Neuronal stem cell (in vitro differentiated cells): ENCODE measurements at regions not wholly inside any gene's neighbourhood (a gene's known extent, or its start where the extent isn't known, plus 50 kb on each side); places are given as distances from the start of the nearest gene placed in this dataset.
A peak's percentile ranks its signal among the peaks of the same experiment; 100 is the strongest.

ENCODE experiments used
- DNase-seq: peaks from one replicate; pipeline ENCODE4 v3.0.0-alpha.2; 2013; ENCODE audit warnings: low spot score
- H2AFZ ChIP-seq: one replicate; pipeline ENCODE4 v1.6.1; 2013; ENCODE audit warnings: mild to moderate bottlenecking, low read length, inconsistent platforms
- H2AK5ac ChIP-seq: 2 replicates; pipeline ENCODE4 v1.6.1; 2013; ENCODE audit warnings: low read depth, mild to moderate bottlenecking, inconsistent platforms, low read length, moderate library complexity, mixed read lengths
- H2BK120ac ChIP-seq: 2 replicates; pipeline ENCODE4 v1.6.1; 2013; ENCODE audit warnings: low read depth, mild to moderate bottlenecking, inconsistent platforms, low read length, moderate library complexity, mixed read lengths
- H2BK12ac ChIP-seq: one replicate; pipeline ENCODE4 v1.6.1; 2013; ENCODE audit warnings: low read length, inconsistent platforms
- H2BK15ac ChIP-seq: 2 replicates; pipeline ENCODE4 v1.6.1; 2013; ENCODE audit warnings: mild to moderate bottlenecking, low read length, inconsistent platforms, mixed read lengths
- H2BK5ac ChIP-seq: one replicate; pipeline ENCODE4 v1.6.1; 2013; ENCODE audit warnings: inconsistent platforms, mild to moderate bottlenecking, low read length, moderate library complexity
- H3K14ac ChIP-seq: one replicate; pipeline ENCODE4 v1.6.1; 2013; ENCODE audit warnings: low read length, inconsistent platforms
- H3K18ac ChIP-seq: 2 replicates; pipeline ENCODE4 v1.6.1; 2013; ENCODE audit warnings: low read length, inconsistent platforms
- H3K23ac ChIP-seq: 2 replicates; pipeline ENCODE4 v1.6.1; 2013; ENCODE audit warnings: low read depth, mild to moderate bottlenecking, mixed read lengths, low read length, inconsistent platforms; ENCODE audit not compliant: poor library complexity
- H3K27ac ChIP-seq: replicated peaks from 3 replicates; pipeline ENCODE4 v1.5.1; 2013; ENCODE audit warnings: low read length, inconsistent platforms
- H3K27me3 ChIP-seq, 3 experiments: 2 replicates each; pipeline ENCODE4 v1.6.1; 2013; ENCODE audit warnings: low read length in 3 of 3, mild to moderate bottlenecking in 2 of 3, inconsistent platforms in 1 of 3, low read depth in 1 of 3, mixed read lengths in 1 of 3, moderate library complexity in 1 of 3; ENCODE audit not compliant: control insufficient read depth in 3 of 3, insufficient read depth in 3 of 3
- H3K36me3 ChIP-seq, 2 donors: replicated peaks in 1 of 2; 2 replicates each; pipeline ENCODE4 v1.6.1; 2013; ENCODE audit warnings: low read length in 2 of 2; ENCODE audit not compliant: control insufficient read depth in 2 of 2, insufficient read depth in 2 of 2
- H3K4ac ChIP-seq: 2 replicates; pipeline ENCODE4 v1.6.1; 2013; ENCODE audit warnings: inconsistent platforms, mild to moderate bottlenecking, low read length, moderate library complexity
- H3K4me1 ChIP-seq, 2 donors: 1 replicate in 1 of 2; 2 replicates in 1 of 2; pipeline ENCODE4 v1.6.1; 2013; ENCODE audit warnings: low read length in 2 of 2, low read depth in 1 of 2; ENCODE audit not compliant: control insufficient read depth in 2 of 2, insufficient read depth in 1 of 2
- H3K4me2 ChIP-seq: one replicate; pipeline ENCODE4 v1.6.1; 2013; ENCODE audit warnings: mild to moderate bottlenecking, low read length, inconsistent platforms; ENCODE audit not compliant: insufficient read depth, poor library complexity, severe bottlenecking
- H3K4me3 ChIP-seq, 2 donors: 2 replicates each; pipeline ENCODE4 v1.5.1; 2013; ENCODE audit warnings: low read length in 2 of 2, mild to moderate bottlenecking in 2 of 2, inconsistent platforms in 1 of 2, moderate library complexity in 1 of 2
- H3K79me1 ChIP-seq: one replicate; pipeline ENCODE4 v1.6.1; 2013; ENCODE audit warnings: low read depth, mild to moderate bottlenecking, inconsistent platforms, low read length, moderate library complexity
- H3K9ac ChIP-seq: one replicate; pipeline ENCODE4 v1.6.1; 2013; ENCODE audit warnings: mild to moderate bottlenecking, low read depth, low read length, inconsistent platforms; ENCODE audit not compliant: poor library complexity
- H3K9me3 ChIP-seq, 2 donors: replicated peaks in 1 of 2; 2 replicates each; pipeline versions ENCODE3 to v1.6.1; 2013; ENCODE audit warnings: low read length in 2 of 2, mild to moderate bottlenecking in 2 of 2, inconsistent platforms in 1 of 2, low read depth in 1 of 2, mixed read lengths in 1 of 2, moderate library complexity in 1 of 2; ENCODE audit not compliant: control insufficient read depth in 2 of 2, insufficient read depth in 1 of 2
- H4K8ac ChIP-seq: one replicate; pipeline ENCODE4 v1.6.1; 2013; ENCODE audit warnings: low read depth, mild to moderate bottlenecking, inconsistent platforms, low read length, moderate library complexity
- H4K91ac ChIP-seq: one replicate; pipeline ENCODE4 v1.6.1; 2013; ENCODE audit warnings: low read length, low read depth, mild to moderate bottlenecking, inconsistent platforms; ENCODE audit not compliant: poor library complexity
- WGBS, 2 donors: extraction: QIAGEN DNeasy Blood & Tissue Kit; methylation state at CpG; one replicate each; pipeline ENCODE4 v1.1.7; 2013; ENCODE audit warnings: missing lambda C conversion rate in 2 of 2, mixed read lengths in 1 of 2; ENCODE audit not compliant: insufficient read length in 2 of 2, insufficient replicate concordance in 1 of 2; ENCODE audit errors: extremely low coverage in 2 of 2; 5-methylcytosine and 5-hydroxymethylcytosine counted together

GRCh38 chr13:39263033-39263432 is 224.8 kb downstream of the NHLRC3 start:
- no peak overlapping the region for H3K27ac ChIP-seq
- H2AFZ ChIP-seq = no peak overlapping the region
- DNase-seq = peak; percentile 31
- no peak overlapping the region for H2BK5ac ChIP-seq
- H2AK5ac ChIP-seq = no peak overlapping the region
- no peak overlapping the region for H3K14ac ChIP-seq
- H3K79me1 ChIP-seq = no peaks in the 10 kb centered on the region
- H2BK15ac ChIP-seq = no peak overlapping the region
- H2BK12ac ChIP-seq = no peak overlapping the region
- WGBS, 2 donors = no CpG with 5 or more reads among the region's 1 CpG
- H3K4me1 ChIP-seq = peaks cover 0 to 2% of the 10 kb centered on the region in 2 donors
- H3K27me3 ChIP-seq = no peaks in the 10 kb centered on the region
- no peak overlapping the region for H3K18ac ChIP-seq
- no peak overlapping the region for H3K23ac ChIP-seq
- H3K4me3 ChIP-seq = no peak overlapping the region
- H3K9me3 ChIP-seq = peaks cover 0 to 18% of the 10 kb centered on the region in 2 donors
- H3K4me2 ChIP-seq = no peak overlapping the region
- H3K4ac ChIP-seq = no peak overlapping the region
- no peak overlapping the region for H2BK120ac ChIP-seq
- H4K91ac ChIP-seq = no peak overlapping the region
- no peaks in the 10 kb centered on the region for H3K36me3 ChIP-seq
- no peak overlapping the region for H4K8ac ChIP-seq
- H3K9ac ChIP-seq = no peak overlapping the region

GRCh38 chr13:39263531-39263930 is 225.3 kb downstream of the NHLRC3 start:
- H4K91ac ChIP-seq = no peak overlapping the region
- H4K8ac ChIP-seq = no peak overlapping the region
- no peak overlapping the region for H3K18ac ChIP-seq
- no peaks in the 10 kb centered on the region for H3K36me3 ChIP-seq
- no peak overlapping the region for H3K14ac ChIP-seq
- H2AK5ac ChIP-seq = no peak overlapping the region
- H2BK120ac ChIP-seq = no peak overlapping the region
- no peak overlapping the region for H2AFZ ChIP-seq
- peaks cover 0 to 2% of the 10 kb centered on the region in 2 donors for H3K4me1 ChIP-seq
- no peak overlapping the region for H3K23ac ChIP-seq
- H3K27me3 ChIP-seq = no peaks in the 10 kb centered on the region
- H3K27ac ChIP-seq = no peak overlapping the region
- H3K4ac ChIP-seq = no peak overlapping the region
- H3K9me3 ChIP-seq = peaks cover 0 to 18% of the 10 kb centered on the region in 2 donors
- H3K9ac ChIP-seq = no peak overlapping the region
- DNase-seq = no peak
- H3K4me3 ChIP-seq = no peak overlapping the region
- no peaks in the 10 kb centered on the region for H3K79me1 ChIP-seq
- H2BK15ac ChIP-seq = no peak overlapping the region
- H2BK5ac ChIP-seq = no peak overlapping the region
- no peak overlapping the region for H3K4me2 ChIP-seq
- WGBS, 2 donors = no CpG with 5 or more reads among the region's 2 CpGs
- no peak overlapping the region for H2BK12ac ChIP-seq

- H2AK5ac ChIP-seq = no peak overlapping the region
- no peak overlapping the region for H3K9ac ChIP-seq
- H3K27me3 ChIP-seq = no peaks in the 10 kb centered on the region
- no peak overlapping the region for H2BK15ac ChIP-seq
- DNase-seq = no peak
- H2AFZ ChIP-seq = no peak overlapping the region
- H3K36me3 ChIP-seq = no peaks in the 10 kb centered on the region
- no peak overlapping the region for H3K4me2 ChIP-seq
- H3K79me1 ChIP-seq = no peaks in the 10 kb centered on the region
- H4K8ac ChIP-seq = no peak overlapping the region
- no peak overlapping the region for H3K27ac ChIP-seq
- no peak overlapping the region for H2BK5ac ChIP-seq
- no peak overlapping the region for H3K23ac ChIP-seq
- H3K4me3 ChIP-seq = no peak overlapping the region
- no peak overlapping the region for H2BK120ac ChIP-seq
- no peak overlapping the region for H2BK12ac ChIP-seq
- no peak overlapping the region for H4K91ac ChIP-seq
- no peaks in the 10 kb centered on the region for H3K4me1 ChIP-seq
- H3K4ac ChIP-seq = no peak overlapping the region
- H3K18ac ChIP-seq = no peak overlapping the region
- H3K14ac ChIP-seq = no peak overlapping the region
- peaks cover 0 to 21% of the 10 kb centered on the region in 2 donors for H3K9me3 ChIP-seq
Measured at GRCh38 chr13:39266426-39266825, 228.2 kb downstream of the NHLRC3 start.

- no peak overlapping the region for H2BK12ac ChIP-seq
- no peak for DNase-seq
- peaks cover 0 to 21% of the 10 kb centered on the region in 2 donors for H3K9me3 ChIP-seq
- H4K8ac ChIP-seq = no peak overlapping the region
- H2BK120ac ChIP-seq = no peak overlapping the region
- no peak overlapping the region for H3K4me3 ChIP-seq
- no peak overlapping the region for H2AFZ ChIP-seq
- H3K4ac ChIP-seq = no peak overlapping the region
- H2BK15ac ChIP-seq = no peak overlapping the region
- no peaks in the 10 kb centered on the region for H3K36me3 ChIP-seq
- H4K91ac ChIP-seq = no peak overlapping the region
- H3K4me1 ChIP-seq = no peaks in the 10 kb centered on the region
- no peak overlapping the region for H3K4me2 ChIP-seq
- H3K27ac ChIP-seq = no peak overlapping the region
- no peak overlapping the region for H2BK5ac ChIP-seq
- H2AK5ac ChIP-seq = no peak overlapping the region
- no peak overlapping the region for H3K18ac ChIP-seq
- WGBS, 2 donors = no CpG with 5 or more reads among the region's 3 CpGs
- H3K14ac ChIP-seq = no peak overlapping the region
- H3K9ac ChIP-seq = no peak overlapping the region
- no peaks in the 10 kb centered on the region for H3K27me3 ChIP-seq
- H3K79me1 ChIP-seq = no peaks in the 10 kb centered on the region
- H3K23ac ChIP-seq = no peak overlapping the region
Measured at GRCh38 chr13:39268398-39268797, 230.1 kb downstream of the NHLRC3 start.
